SH-SY5Y (cell line): ENCODE measurements at regions not wholly inside any gene's neighbourhood (a gene's known extent, or its start where the extent isn't known, plus 50 kb on each side); places are given as distances from the start of the nearest gene placed in this dataset.

Experiments
- GATA2 ChIP-seq: IDR thresholded peaks from 2 replicates; pipeline ENCODE4 v1.6.1; 2011; ENCODE audit warnings: mild to moderate bottlenecking, low read depth, low read length
- GATA3 ChIP-seq: IDR thresholded peaks from 2 replicates; pipeline ENCODE4 v1.6.1; 2011; ENCODE audit warnings: low read depth, mild to moderate bottlenecking, low read length, moderate library complexity

GRCh38 chr21:16215193-16215592, 485.4 kb downstream of the USP25 start:
- TF ChIP-seq GATA3 (no peak), GATA2 (no peak)

GRCh38 chr21:16215663-16216183, 485.9 kb downstream of the USP25 start:
- TF ChIP-seq GATA3 (no peak), GATA2 (no peak)

GRCh38 chr21:16216288-16216962, 486.6 kb downstream of the USP25 start:
- TF ChIP-seq GATA3 (no peak), GATA2 (no peak)

GRCh38 chr21:16218682-16219343, 489.0 kb downstream of the USP25 start:
- TF ChIP-seq GATA3 (no peak), GATA2 (no peak)

GRCh38 chr21:16239659-16240265, 510.0 kb downstream of the USP25 start:
- TF ChIP-seq GATA3 (no peak), GATA2 (no peak)

- no peak for TF ChIP-seq GATA3
- TF ChIP-seq GATA2: no peak
Observed at GRCh38 chr21:16241016-16241415, 511.2 kb downstream of the USP25 start.

GRCh38 chr21:16241479-16241963, 511.7 kb downstream of the USP25 start:
- TF ChIP-seq GATA2 (no peak), GATA3 (no peak)

GRCh38 chr21:16243396-16243795, 513.6 kb downstream of the USP25 start:
- no peak for TF ChIP-seq GATA3
- no peak for TF ChIP-seq GATA2

- TF ChIP-seq GATA3 (no peak), GATA2 (no peak)
Observed at GRCh38 chr21:16248705-16249104, 518.9 kb downstream of the USP25 start.

- TF ChIP-seq GATA3: no peak
- TF ChIP-seq GATA2: no peak
Observed at GRCh38 chr21:16250273-16250672, 520.5 kb downstream of the USP25 start.

- TF ChIP-seq GATA2 (no peak), GATA3 (no peak)
Observed at GRCh38 chr21:16258844-16259611, 529.2 kb downstream of the USP25 start.

- TF ChIP-seq GATA3: no peak
- no peak for TF ChIP-seq GATA2
Observed at GRCh38 chr21:16262091-16262490, 532.3 kb downstream of the USP25 start.

- TF ChIP-seq GATA3: no peak
- no peak for TF ChIP-seq GATA2
Observed at GRCh38 chr21:16264319-16264718, 534.5 kb downstream of the USP25 start.

- TF ChIP-seq GATA3: no peak
- no peak for TF ChIP-seq GATA2
Observed at GRCh38 chr21:16269476-16269875, 539.7 kb downstream of the USP25 start.
